KMS-11 (cell line): ENCODE measurements at regions not wholly inside any gene's neighbourhood (a gene's known extent, or its start where the extent isn't known, plus 50 kb on each side); places are given as distances from the start of the nearest gene placed in this dataset.

ENCODE experiments used
- H2AFZ ChIP-seq: fragments of 200-600 bp; sonication (generic); 2 replicates; pipeline ENCODE4 v1.6.1; 2016; ENCODE audit warnings: antibody characterized with exemption, mixed run types, low read depth
- H3K27ac ChIP-seq: fragments of 200-600 bp; sonication (generic); 2 replicates; pipeline ENCODE4 v1.6.1; 2016; ENCODE audit warnings: mild to moderate bottlenecking, mixed run types
- H3K27me3 ChIP-seq: fragments of 200-600 bp; sonication (generic); 2 replicates; pipeline ENCODE4 v1.6.1; 2017; ENCODE audit warnings: mild to moderate bottlenecking, low read depth, mixed run types, moderate library complexity; ENCODE audit not compliant: insufficient read depth
- H3K36me3 ChIP-seq: fragments of 200-600 bp; sonication (generic); 2 replicates; pipeline ENCODE4 v1.6.1; 2017; ENCODE audit warnings: mild to moderate bottlenecking, mixed run types; ENCODE audit not compliant: insufficient read depth
- H3K4me1 ChIP-seq: fragments of 200-600 bp; sonication (generic); 2 replicates; pipeline ENCODE4 v1.6.1; 2016; ENCODE audit warnings: mild to moderate bottlenecking, low read depth, mixed run types; ENCODE audit not compliant: poor library complexity, severe bottlenecking
- H3K4me2 ChIP-seq: fragments of 200-600 bp; sonication (generic); 2 replicates; pipeline ENCODE4 v1.7.0; 2016; ENCODE audit warnings: mild to moderate bottlenecking, mixed run types
- H3K4me3 ChIP-seq: fragments of 200-600 bp; sonication (generic); IDR thresholded peaks from 2 replicates; pipeline ENCODE4 v1.6.1; 2017; ENCODE audit warnings: low read depth, low read length, mixed read lengths; ENCODE audit not compliant: insufficient read depth
- H3K79me2 ChIP-seq: fragments of 200-600 bp; sonication (generic); 2 replicates; pipeline ENCODE4 v1.6.1; 2016; ENCODE audit warnings: low read depth, mixed run types; ENCODE audit not compliant: insufficient read depth
- H3K9ac ChIP-seq: fragments of 200-600 bp; sonication (generic); 2 replicates; pipeline ENCODE4 v1.6.1; 2016; ENCODE audit warnings: mild to moderate bottlenecking, mixed run types
- H4K20me1 ChIP-seq: fragments of 200-600 bp; sonication (generic); 2 replicates; pipeline ENCODE4 v1.6.1; 2016; ENCODE audit warnings: mild to moderate bottlenecking, mixed run types; ENCODE audit not compliant: insufficient read depth
- TF ChIP-seq, protein P1 (sequence below): fragments of 200-600 bp; sonication (generic); conservative IDR thresholded peaks from 2 replicates; pipeline ENCODE4 v1.6.1; 2017; ENCODE audit warnings: low read depth, mild to moderate bottlenecking, antibody characterized with exemption, low read length, moderate library complexity, mixed read lengths

DNA sequence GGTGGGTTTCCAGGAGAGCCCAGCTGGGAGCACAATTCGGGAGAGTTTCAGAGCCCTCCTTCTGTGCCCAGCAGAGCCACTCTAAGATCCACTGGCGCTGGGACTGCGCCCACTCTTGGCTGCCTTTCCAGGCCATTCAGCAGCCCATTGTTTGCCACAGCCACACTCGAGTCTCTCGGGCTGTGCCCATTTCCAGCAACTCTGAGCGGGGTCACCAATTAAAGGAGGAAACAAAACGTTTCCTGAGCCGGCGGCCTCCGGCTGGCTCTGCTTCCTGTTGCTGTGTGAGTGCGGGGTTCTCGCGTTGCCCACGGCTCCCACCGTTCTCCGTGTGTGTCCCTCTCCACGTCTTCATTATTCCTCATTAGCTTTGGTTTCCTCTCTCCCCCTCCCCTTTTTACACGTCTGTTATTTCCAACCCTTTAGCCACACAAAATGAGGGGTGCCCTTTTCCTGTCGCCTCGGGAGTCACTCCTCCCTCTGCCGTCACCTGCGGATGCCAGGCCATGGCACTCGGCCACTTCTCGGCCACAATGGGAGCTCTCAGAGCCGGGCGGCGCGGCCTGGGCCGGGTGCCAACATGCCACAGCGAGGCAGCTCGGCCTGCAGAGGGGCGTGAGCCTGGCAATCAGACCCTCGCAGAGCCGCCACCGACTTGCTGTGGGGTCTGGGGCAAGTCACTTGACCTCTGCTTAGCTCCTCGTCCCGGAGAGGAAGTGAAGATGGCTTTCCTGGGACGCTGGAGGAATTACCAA lies 94.3 kb upstream of the NKX2-2 start:
- H2AFZ ChIP-seq, result no peak overlapping the region
- no peaks in the 10 kb centered on the region for H3K36me3 ChIP-seq
- H3K27me3 ChIP-seq, result no peaks in the 10 kb centered on the region
- no peak overlapping the region for H3K4me2 ChIP-seq
- H3K9ac ChIP-seq, result no peak overlapping the region
- H3K27ac ChIP-seq, result no peak overlapping the region
- TF ChIP-seq, protein P1, sequence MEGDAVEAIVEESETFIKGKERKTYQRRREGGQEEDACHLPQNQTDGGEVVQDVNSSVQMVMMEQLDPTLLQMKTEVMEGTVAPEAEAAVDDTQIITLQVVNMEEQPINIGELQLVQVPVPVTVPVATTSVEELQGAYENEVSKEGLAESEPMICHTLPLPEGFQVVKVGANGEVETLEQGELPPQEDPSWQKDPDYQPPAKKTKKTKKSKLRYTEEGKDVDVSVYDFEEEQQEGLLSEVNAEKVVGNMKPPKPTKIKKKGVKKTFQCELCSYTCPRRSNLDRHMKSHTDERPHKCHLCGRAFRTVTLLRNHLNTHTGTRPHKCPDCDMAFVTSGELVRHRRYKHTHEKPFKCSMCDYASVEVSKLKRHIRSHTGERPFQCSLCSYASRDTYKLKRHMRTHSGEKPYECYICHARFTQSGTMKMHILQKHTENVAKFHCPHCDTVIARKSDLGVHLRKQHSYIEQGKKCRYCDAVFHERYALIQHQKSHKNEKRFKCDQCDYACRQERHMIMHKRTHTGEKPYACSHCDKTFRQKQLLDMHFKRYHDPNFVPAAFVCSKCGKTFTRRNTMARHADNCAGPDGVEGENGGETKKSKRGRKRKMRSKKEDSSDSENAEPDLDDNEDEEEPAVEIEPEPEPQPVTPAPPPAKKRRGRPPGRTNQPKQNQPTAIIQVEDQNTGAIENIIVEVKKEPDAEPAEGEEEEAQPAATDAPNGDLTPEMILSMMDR, result no peak
- H3K4me1 ChIP-seq, result no peaks in the 10 kb centered on the region
- no peak overlapping the region for H3K4me3 ChIP-seq
- H4K20me1 ChIP-seq, result no peaks in the 10 kb centered on the region
- no peaks in the 10 kb centered on the region for H3K79me2 ChIP-seq

DNA sequence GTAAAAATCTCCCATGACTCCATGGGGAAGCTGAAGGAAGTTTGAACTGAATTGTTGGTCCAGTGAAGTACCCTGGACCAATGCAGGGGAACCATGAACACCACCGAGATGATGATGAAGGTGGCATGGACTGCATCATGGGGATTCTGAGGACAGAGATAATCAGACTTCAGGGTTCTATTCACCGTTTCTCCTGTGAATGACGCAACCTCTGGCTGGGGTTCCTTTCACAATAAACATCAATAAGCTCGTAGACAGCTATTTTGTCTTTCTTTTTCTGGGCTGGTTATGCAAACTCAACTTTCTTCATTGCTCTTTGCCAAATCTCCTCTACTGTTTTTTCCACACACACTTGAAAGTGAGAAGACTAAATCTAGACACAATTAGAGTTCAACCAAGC lies 87.9 kb upstream of the NKX2-2 start:
- H3K4me1 ChIP-seq, result no peaks in the 10 kb centered on the region
- no peaks in the 10 kb centered on the region for H3K36me3 ChIP-seq
- H3K4me2 ChIP-seq, result no peak overlapping the region
- H2AFZ ChIP-seq, result no peak overlapping the region
- TF ChIP-seq, protein P1, result no peak
- no peaks in the 10 kb centered on the region for H3K79me2 ChIP-seq
- no peak overlapping the region for H3K4me3 ChIP-seq
- no peak overlapping the region for H3K27ac ChIP-seq
- no peaks in the 10 kb centered on the region for H3K27me3 ChIP-seq
- H4K20me1 ChIP-seq, result no peaks in the 10 kb centered on the region
- H3K9ac ChIP-seq, result no peak overlapping the region

DNA sequence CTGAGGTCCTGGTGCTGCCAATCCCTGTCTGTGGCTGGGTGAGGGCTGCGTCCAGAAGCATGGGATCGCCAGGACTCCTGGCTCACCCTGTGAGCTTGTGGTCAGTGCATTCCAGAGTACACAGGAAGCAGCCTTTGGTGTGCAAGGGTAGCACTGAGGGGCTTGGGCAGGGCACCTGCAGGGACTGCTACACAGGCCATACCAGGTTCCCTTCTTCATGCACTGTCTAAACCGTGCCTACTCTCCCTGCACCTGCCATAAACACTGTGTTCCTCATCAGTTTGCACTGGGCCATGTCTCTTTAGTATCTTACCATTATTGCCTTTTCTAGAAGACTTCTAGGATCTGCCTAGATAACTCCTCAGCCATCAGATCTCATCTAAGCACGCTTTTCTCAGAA lies 72.8 kb upstream of the NKX2-2 start:
- no peak overlapping the region for H2AFZ ChIP-seq

DNA sequence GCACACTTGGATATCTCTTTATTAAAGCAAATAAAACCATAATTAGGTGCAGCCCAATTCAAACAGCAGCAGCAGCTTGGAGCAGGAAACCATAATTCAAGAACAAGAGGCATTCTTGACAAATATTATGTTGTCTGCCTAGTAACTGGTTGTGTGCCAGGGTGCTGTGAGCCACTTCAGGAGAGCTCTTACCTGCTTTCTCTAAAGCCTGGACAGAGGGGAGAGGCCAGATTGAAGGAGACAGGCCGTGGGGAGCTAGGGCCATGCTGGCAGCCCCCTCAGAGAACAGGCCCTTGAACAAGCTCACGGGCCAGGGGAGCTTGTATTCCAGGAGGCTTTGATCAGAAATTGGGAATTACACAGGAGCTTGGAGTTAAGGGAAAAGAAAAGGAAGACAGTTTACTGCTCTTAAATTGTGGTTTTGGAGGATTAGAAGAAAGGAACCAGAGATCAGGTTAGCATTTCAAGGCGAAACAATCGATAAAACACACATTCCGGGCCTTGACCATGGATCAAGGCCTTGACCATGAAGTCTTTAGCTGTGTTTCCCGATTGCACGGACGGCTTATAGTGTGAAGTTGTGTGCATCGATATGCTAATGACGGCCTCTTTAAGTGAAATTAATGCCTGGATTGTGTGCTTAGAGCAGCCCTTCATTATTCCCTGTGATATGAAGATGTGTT lies 69.8 kb upstream of the NKX2-2 start:
- H3K79me2 ChIP-seq, result no peaks in the 10 kb centered on the region
- no peaks in the 10 kb centered on the region for H4K20me1 ChIP-seq
- TF ChIP-seq, protein P1, result no peak
- H3K9ac ChIP-seq, result no peak overlapping the region
- H3K4me2 ChIP-seq, result no peak overlapping the region
- H3K27me3 ChIP-seq, result no peaks in the 10 kb centered on the region
- no peaks in the 10 kb centered on the region for H3K4me1 ChIP-seq
- H3K4me3 ChIP-seq, result no peak overlapping the region
- H3K36me3 ChIP-seq, result no peaks in the 10 kb centered on the region
- H3K27ac ChIP-seq, result no peak overlapping the region
- H2AFZ ChIP-seq, result no peak overlapping the region

More for the DNA sequence above, 72.8 kb upstream of the NKX2-2 start:
- Histone ChIP-seq H3K27me3 (no peaks in the 10 kb centered on the region), H3K79me2 (no peaks in the 10 kb centered on the region), H3K4me3 (no peak overlapping the region), H3K4me1 (no peaks in the 10 kb centered on the region), H3K27ac (no peak overlapping the region), H3K9ac (no peak overlapping the region), H3K4me2 (no peak overlapping the region), H4K20me1 (no peaks in the 10 kb centered on the region), H3K36me3 (no peaks in the 10 kb centered on the region)
- TF ChIP-seq, protein P1, result no peak
